ENCODE measurements at regions not wholly inside any gene's neighbourhood (a gene's known extent, or its start where the extent isn't known, plus 50 kb on each side); places are given as distances from the start of the nearest gene placed in this dataset.
"Not testable (repeated sequence)": the region's sequence is repeated elsewhere in the genome, so short reads cannot be mapped to it uniquely, and the experiment has no call there.

DNA sequence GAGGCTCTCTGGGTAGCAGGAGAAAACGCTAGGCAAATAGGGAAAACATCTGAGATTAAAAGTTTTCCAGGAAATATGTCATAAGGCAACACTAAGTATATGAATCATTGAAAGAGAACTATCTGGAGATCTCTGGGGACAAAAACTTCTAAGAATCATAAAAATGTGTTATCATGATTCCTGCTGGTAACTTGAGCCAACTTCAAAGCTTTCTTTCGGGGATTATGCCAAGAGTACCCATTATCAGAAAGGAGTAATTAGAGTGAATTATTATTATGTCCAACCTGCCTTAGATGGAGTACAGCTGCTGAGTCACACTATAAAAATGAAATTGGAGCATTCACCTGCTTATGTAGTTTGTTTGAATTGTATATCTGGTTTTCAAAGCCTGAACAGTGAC is 488.5 kb upstream of the SOX9 start:
- Mint-ChIP-seq H3K9me3 (no peaks in the 10 kb centered on the region), H3K36me3 (ENCODE audit: low read depth) (no peaks in the 10 kb centered on the region), H3K4me3 (no peak overlapping the region), H3K27ac (no peak overlapping the region), H3K4me1 (no peaks in the 10 kb centered on the region), H3K27me3 (no peaks in the 10 kb centered on the region)
- ChIA-PET POLR2A (no interaction called here), CTCF (no interaction called here)
- no peak for DNase-seq

DNA sequence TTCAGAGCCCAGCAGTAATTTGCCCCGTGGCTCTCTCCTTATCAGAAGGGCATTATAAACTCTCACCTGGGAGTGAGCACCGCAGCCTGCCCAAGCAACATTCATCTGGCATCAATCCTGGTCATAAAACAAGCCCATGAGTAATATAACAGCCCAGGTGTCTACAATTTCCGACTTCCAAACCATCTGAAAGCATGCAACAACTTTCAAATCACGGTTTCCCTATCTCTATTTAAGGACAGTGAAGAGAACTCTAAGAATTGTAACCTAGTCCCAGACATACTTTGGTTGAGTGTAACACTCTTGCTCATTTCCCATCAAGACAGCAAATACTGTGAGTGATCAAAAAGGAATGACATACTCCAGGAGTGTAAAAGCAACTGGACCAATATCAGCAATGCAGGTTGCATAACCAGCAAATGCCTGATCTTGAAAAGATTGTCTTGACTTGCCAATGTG is 487.4 kb upstream of the SOX9 start:
- Mint-ChIP-seq H3K4me3 (no peak overlapping the region), H3K27me3 (no peaks in the 10 kb centered on the region), H3K4me1 (no peaks in the 10 kb centered on the region), H3K9me3 (no peaks in the 10 kb centered on the region), H3K27ac (no peak overlapping the region), H3K36me3 (ENCODE audit: low read depth) (no peaks in the 10 kb centered on the region)
- no peak for DNase-seq
- ChIA-PET POLR2A (no interaction called here), CTCF (no interaction called here)

DNA sequence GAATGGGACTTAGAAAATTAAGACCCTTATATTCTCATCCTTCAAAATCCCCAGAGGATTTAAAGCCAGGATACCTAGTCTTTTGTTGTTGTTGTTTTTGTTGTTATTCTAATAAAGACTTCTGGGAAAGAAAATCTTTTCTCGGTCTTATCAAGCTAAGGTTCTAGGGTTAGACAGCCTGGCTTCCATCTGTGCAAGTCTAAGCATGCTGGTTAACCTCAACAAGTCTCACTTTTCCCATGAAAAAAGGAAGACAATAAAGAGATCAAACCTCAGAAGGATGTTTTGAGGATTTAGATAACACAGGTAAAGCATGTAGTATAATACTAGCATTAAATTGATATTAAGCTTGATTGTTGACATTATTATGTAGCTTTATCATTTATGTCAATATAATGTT is 486.4 kb upstream of the SOX9 start:
- no peaks in the 10 kb centered on the region for H3K36me3 Mint-ChIP-seq (ENCODE audit: low read depth)
- H3K4me3 Mint-ChIP-seq, result no peak overlapping the region
- CTCF ChIA-PET, result interaction anchor here (0.6 kb wide), 1 partner anchor 536 kb away, joined by 3 read pairs; no protein-coding TSS in a partner anchor
- H3K4me1 Mint-ChIP-seq, result no peaks in the 10 kb centered on the region
- H3K27ac Mint-ChIP-seq, result no peak overlapping the region
- POLR2A ChIA-PET, result no interaction called here
- no peak for DNase-seq
- H3K9me3 Mint-ChIP-seq, result no peaks in the 10 kb centered on the region
- no peaks in the 10 kb centered on the region for H3K27me3 Mint-ChIP-seq

DNA sequence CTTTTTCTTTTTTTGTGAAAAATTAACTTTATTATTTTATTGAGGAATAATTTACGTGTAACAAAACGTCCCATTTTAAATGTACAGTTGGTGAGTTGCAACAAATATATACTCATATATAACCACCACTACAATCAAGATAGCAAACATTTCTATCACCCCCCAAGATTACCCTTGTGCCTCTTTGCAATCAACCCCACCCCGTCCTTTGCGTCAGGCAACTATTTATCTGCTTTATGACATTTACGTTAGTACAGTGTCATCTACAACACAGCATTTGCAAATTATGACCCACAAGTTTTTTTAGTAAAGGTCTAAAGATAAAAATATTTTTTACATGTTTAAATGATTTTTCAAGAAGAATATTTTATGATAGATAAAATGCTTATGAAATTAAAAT is 485.6 kb upstream of the SOX9 start:
- H3K4me1 Mint-ChIP-seq, result no peaks in the 10 kb centered on the region
- H3K27ac Mint-ChIP-seq, result no peak overlapping the region
- no peaks in the 10 kb centered on the region for H3K9me3 Mint-ChIP-seq
- ChIA-PET CTCF (no interaction called here), POLR2A (no interaction called here)
- H3K36me3 Mint-ChIP-seq (ENCODE audit: low read depth), result no peaks in the 10 kb centered on the region
- no peak overlapping the region for H3K4me3 Mint-ChIP-seq
- H3K27me3 Mint-ChIP-seq, result no peaks in the 10 kb centered on the region
- no peak for DNase-seq

DNA sequence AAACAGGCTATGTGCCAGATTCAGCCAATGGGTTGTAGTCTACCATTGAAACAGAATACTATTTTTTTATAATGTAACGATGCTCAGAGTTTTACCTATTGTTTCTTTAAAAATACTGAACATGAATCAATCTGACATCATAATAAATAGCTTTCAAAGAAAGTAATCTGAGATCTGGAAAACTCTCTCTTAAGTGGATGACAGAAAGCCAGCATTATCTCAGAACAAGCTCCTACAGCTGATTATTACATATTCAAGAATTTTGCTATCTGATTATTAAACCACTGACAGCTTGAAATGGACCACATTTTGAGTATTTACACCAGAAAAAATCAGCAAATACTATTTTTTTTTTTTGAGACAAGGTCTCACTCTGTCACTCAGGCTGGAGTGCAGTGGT is 484.2 kb upstream of the SOX9 start:
- H3K4me1 Mint-ChIP-seq, result no peaks in the 10 kb centered on the region
- H3K27me3 Mint-ChIP-seq, result no peaks in the 10 kb centered on the region
- H3K36me3 Mint-ChIP-seq (ENCODE audit: low read depth), result no peaks in the 10 kb centered on the region
- H3K4me3 Mint-ChIP-seq, result no peak overlapping the region
- CTCF ChIA-PET, result interaction anchor here (0.7 to 0.8 kb wide), 2 partner anchors 54 to 1020 kb away, joined by 3 to 4 read pairs; no protein-coding TSS in a partner anchor
- H3K9me3 Mint-ChIP-seq, result no peaks in the 10 kb centered on the region
- no peak overlapping the region for H3K27ac Mint-ChIP-seq
- DNase-seq, result no peak
- POLR2A ChIA-PET, result no interaction called here

DNA sequence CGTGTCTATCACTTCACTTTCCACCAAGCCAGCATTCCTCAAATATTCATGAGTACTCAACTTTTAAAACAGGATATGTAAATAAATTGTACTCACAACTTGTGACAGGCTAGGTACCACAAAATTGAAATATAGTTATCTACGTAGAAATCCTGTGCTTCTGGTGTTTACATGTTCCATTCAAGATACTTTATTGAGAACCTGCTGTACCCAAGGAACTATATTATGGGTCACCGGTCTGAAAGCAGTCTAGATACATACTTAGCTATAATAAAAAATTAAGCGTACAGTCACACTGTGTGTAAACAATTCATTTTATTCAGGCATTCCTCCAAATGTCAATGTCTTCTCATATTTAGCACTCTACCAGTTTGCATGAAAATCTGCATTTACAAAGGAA is 482.2 kb upstream of the SOX9 start:
- ChIA-PET POLR2A (no interaction called here), CTCF (no interaction called here)
- H3K36me3 Mint-ChIP-seq (ENCODE audit: low read depth), result no peaks in the 10 kb centered on the region
- no peaks in the 10 kb centered on the region for H3K9me3 Mint-ChIP-seq
- no peaks in the 10 kb centered on the region for H3K4me1 Mint-ChIP-seq
- no peak overlapping the region for H3K4me3 Mint-ChIP-seq
- no peaks in the 10 kb centered on the region for H3K27me3 Mint-ChIP-seq
- no peak overlapping the region for H3K27ac Mint-ChIP-seq
- no peak for DNase-seq

DNA sequence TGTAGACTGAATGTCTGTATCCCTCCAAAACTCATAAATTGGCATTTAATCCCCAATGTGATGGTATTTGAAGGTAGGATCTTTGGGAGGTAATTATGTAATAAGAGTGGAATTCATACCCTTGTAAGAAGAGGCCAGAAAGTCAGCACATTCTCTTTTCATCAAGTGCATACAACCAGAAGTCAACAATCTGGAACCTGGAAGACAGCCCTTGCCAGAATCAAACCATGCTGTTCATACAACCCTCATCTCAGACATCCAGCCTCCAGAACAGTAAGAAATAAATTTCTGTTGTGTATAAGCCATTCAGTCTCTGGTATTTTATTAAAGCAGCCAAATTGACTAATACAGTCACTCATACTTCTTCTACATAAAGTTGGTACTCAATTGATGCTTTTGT is 481.0 kb upstream of the SOX9 start:
- CTCF ChIA-PET, result no interaction called here
- no peak for DNase-seq
- no peak overlapping the region for H3K27ac Mint-ChIP-seq
- H3K27me3 Mint-ChIP-seq, result no peaks in the 10 kb centered on the region
- peaks cover 3% of the 10 kb centered on the region for H3K9me3 Mint-ChIP-seq
- no peak overlapping the region for H3K4me3 Mint-ChIP-seq
- H3K36me3 Mint-ChIP-seq (ENCODE audit: low read depth), result no peaks in the 10 kb centered on the region
- H3K4me1 Mint-ChIP-seq, result no peaks in the 10 kb centered on the region
- POLR2A ChIA-PET, result no interaction called here

DNA sequence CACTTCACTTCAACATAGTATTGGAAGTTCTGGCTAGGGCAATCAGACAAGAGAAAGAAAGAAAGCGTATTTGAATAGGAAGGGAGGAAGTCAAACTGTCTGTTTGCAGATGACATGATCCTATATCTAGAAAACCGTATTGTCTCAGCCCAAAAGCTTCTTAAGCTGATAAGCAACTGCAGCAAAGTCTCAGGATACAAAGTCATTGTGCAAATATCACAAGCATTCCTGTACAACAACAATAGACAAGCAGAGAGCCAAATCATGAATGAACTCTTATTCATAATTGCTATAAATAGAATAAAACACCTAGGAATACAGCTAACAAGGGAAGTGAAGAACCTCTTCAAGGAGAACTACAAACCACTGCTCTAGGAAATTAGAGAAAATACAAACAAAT is 473.9 kb upstream of the SOX9 start:
- POLR2A ChIA-PET; H3K27me3 Mint-ChIP-seq; H3K4me3 Mint-ChIP-seq; CTCF ChIA-PET; H3K36me3 Mint-ChIP-seq (ENCODE audit: low read depth); H3K27ac Mint-ChIP-seq; DNase-seq; H3K4me1 Mint-ChIP-seq: not testable (repeated sequence)
- H3K9me3 Mint-ChIP-seq, result peaks cover 11% of the 10 kb centered on the region

DNA sequence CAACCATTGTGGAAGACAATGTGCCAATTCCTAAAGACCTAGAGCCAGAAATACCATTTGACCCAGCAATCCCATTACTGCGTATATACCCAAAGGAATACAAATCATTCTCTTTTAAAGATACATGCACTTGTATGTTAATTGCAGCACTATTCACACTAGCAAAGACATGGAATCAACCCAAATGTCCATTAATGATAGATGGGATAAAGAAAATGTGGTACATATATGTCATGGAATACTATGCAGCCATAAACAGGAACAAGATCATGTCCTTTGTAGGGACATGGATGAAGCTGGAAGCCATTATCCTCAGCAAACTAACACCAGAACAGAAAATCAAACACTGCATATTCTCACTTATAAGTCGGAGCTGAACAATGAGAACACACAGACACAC is 472.5 kb upstream of the SOX9 start:
- H3K27me3 Mint-ChIP-seq; CTCF ChIA-PET; H3K27ac Mint-ChIP-seq; H3K36me3 Mint-ChIP-seq (ENCODE audit: low read depth); POLR2A ChIA-PET; DNase-seq; H3K4me3 Mint-ChIP-seq; H3K4me1 Mint-ChIP-seq: not testable (repeated sequence)
- H3K9me3 Mint-ChIP-seq, result peaks cover 17% of the 10 kb centered on the region

DNA sequence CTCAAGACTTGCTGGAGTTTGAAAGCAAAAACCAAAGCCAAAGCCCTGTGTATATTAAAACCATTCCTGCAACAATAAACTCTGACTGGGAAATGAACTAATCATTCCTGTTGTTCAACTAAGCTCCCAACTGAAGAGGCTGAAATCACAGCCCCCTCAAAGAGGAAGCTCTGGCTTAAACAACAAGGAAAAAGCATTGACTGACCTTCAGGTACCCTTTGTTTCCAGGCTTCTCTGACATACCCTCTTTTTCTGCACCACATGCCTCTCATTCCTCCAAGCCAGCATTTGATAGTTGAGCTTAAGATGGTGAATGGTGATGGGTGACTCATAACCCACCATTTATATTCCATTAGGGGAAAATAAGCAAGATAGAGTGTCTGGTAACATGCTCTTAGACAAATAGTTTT is 470.9 kb upstream of the SOX9 start:
- DNase-seq, result no peak
- Mint-ChIP-seq H3K36me3 (ENCODE audit: low read depth) (no peaks in the 10 kb centered on the region), H3K27me3 (no peaks in the 10 kb centered on the region), H3K4me1 (no peaks in the 10 kb centered on the region), H3K4me3 (no peak overlapping the region), H3K9me3 (peaks cover 16% of the 10 kb centered on the region), H3K27ac (no peak overlapping the region)
- POLR2A ChIA-PET, result no interaction called here
- CTCF ChIA-PET, result no interaction called here

DNA sequence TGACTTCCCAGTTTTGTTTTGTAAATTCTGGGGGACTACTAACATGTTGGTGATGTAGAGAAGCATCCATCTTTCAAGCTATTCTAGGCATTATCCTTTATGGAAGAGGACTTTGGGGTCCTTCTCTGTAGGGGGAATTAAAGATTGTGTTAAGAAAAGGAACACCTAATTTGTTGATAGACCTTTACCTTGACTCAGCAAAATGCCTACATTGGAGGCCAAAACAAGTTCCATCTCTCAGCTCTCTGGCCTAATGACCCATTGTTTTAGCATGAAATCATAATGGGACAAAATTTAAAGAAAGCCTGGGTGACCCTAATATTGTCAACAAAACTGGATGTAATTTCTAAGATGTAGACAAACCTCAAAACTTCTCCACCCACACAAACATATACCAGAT is 465.3 kb upstream of the SOX9 start:
- ChIA-PET POLR2A (no interaction called here), CTCF (no interaction called here)
- Mint-ChIP-seq H3K27ac (no peak overlapping the region), H3K9me3 (peaks cover 26% of the 10 kb centered on the region), H3K36me3 (ENCODE audit: low read depth) (no peaks in the 10 kb centered on the region), H3K27me3 (no peaks in the 10 kb centered on the region), H3K4me1 (no peaks in the 10 kb centered on the region), H3K4me3 (no peak overlapping the region)
- DNase-seq, result no peak

DNA sequence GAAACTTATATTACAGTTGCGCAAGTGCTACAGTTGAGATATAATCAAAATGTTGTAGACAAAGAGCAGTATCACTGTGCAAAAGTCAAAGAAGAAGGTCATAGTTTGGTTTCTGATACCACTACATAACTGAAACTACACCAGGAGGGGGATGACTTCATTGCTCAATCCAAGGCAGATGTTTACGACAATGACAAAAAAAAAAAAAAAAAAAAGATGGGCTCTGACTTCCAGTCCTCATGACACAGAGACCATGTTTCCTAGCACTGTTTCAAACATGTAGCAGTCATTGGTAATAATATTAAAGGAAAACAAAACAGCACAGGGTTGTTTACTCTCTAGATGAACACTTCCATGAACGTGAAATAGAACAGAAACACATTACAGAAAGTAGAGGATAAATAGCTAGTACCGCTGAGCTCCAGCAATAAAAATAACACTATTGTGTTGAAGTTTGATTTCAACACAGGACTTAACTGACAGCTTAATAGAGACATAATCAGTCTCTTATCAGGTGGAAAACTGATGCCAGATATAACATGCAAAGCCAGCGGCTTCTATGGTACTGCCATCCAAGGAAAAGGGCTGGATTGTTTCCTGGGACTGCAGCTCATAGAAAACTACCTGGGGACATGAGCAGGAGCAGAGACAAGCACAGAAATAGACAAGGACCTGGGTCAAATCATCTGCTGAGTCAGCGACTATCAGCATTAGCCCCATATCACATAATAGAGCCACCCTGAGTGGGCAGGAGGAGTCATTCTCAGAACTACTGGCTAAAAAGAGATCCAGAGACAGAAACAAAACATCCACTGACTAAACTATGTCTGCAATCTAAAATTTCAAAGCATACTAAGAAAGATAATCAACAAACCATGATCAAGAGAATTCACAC is 463.6 kb upstream of the SOX9 start:
- Mint-ChIP-seq H3K9me3 (peaks cover 18% of the 10 kb centered on the region), H3K36me3 (ENCODE audit: low read depth) (no peaks in the 10 kb centered on the region), H3K4me1 (no peaks in the 10 kb centered on the region), H3K4me3 (no peak overlapping the region), H3K27ac (no peak overlapping the region), H3K27me3 (no peaks in the 10 kb centered on the region)
- no peak for DNase-seq
- CTCF ChIA-PET, result no interaction called here
- POLR2A ChIA-PET, result no interaction called here

DNA sequence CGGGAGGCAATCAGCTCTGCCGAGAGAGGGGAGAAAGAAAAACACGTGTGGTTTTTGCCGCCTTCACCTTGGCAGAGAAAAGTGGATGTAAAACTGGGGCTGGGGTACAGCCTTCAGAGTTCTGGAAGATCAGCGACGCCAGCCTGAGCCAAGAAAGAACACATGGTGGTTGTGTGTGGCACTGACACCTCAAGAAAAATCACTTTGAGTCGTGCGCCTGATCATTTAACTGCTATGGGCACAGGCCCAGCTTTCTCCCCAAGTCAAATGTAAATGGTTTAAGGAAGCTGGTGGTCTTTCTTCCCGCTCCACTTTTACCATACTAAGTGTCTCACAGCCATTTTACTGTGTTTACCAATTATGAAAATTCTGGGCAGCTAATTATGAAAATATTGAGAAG is 461.8 kb upstream of the SOX9 start:
- Mint-ChIP-seq H3K27me3 (no peaks in the 10 kb centered on the region), H3K4me1 (no peaks in the 10 kb centered on the region), H3K27ac (no peak overlapping the region), H3K36me3 (ENCODE audit: low read depth) (no peaks in the 10 kb centered on the region), H3K4me3 (no peak overlapping the region), H3K9me3 (peaks cover 13% of the 10 kb centered on the region)
- CTCF ChIA-PET, result no interaction called here
- POLR2A ChIA-PET, result no interaction called here
- DNase-seq, result no peak

DNA sequence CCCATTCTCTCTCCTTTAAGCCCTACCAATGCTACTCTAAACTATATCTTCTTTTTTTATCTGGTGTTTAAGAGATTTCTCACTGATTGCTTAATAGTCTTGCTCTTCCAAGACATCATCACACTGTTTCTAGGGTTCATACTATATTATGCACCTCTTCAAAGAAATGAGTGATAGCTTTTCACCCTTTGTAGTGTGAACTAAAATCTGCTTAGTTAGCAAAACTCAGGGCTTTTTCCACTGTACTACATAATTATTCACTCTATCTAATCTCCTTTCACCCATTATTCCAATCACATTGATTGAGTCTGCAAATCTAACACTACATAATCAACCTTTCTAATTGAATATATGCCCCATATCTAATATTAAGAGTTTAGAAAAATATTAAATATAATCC is 456.0 kb upstream of the SOX9 start:
- H3K27me3 Mint-ChIP-seq, result no peaks in the 10 kb centered on the region

More for the DNA sequence above, 456.0 kb upstream of the SOX9 start:
- Mint-ChIP-seq H3K9me3 (peaks cover 4% of the 10 kb centered on the region), H3K36me3 (ENCODE audit: low read depth) (no peaks in the 10 kb centered on the region), H3K27ac (no peak overlapping the region), H3K4me3 (no peak overlapping the region), H3K4me1 (no peaks in the 10 kb centered on the region)
- DNase-seq, result no peak
- ChIA-PET CTCF (no interaction called here), POLR2A (no interaction called here)
